K562 (cell line): ENCODE measurements at regions not wholly inside any gene's neighbourhood (a gene's known extent, or its start where the extent isn't known, plus 50 kb on each side); places are given as distances from the start of the nearest gene placed in this dataset.
"Not testable (repeated sequence)": the region's sequence is repeated elsewhere in the genome, so short reads cannot be mapped to it uniquely, and the experiment has no call there.

Source experiments
- ATAC-seq: fragments of 200-7000 bp; cut with Tn5 transposase; 3 replicates; pipeline ENCODE4 v1.9.1; 2020; ENCODE audit warnings: moderate library complexity
- BruUV-seq: library from RNA; stranded (reverse); fragments of 400-500 nt; replicated peaks from 2 replicates; lab custom pipeline; 2021; lab: Mats Ljungman, UMichigan
- CTCF ChIA-PET: fragments of 300-600 bp; formaldehyde crosslinking; extraction: SDS; loops from one replicate; lab custom pipeline; 2021; ENCODE audit warnings: low intra/inter-chr PET ratio; lab: Yijun Ruan, JAX
- POLR2A ChIA-PET: fragments of 300-600, 350-650 bp; sonication (Branson Sonifier 250); formaldehyde crosslinking; extraction: SDS; loops from one replicate; lab custom pipeline; 2021; ENCODE audit warnings: antibody characterized with exemption, inconsistent platforms; lab: Yijun Ruan, JAX
- DNase-seq, 4 experiments: peaks; one replicate each; pipeline versions ENCODE4 v3.0.0 to v3.0.0-alpha.2; 2011 to 2018; ENCODE audit warnings: low spot score in 3 of 4, mixed read lengths in 3 of 4; ENCODE audit errors: extremely low read depth in 1 of 4
- FAIRE-seq: peaks from 2 replicates; lab custom pipeline; 2011; peaks lifted over from hg19 to GRCh38; lab: Jason Lieb, UNC
- H2AFZ ChIP-seq: 2 replicates; pipeline ENCODE4 v1.6.0; 2011; ENCODE audit warnings: low read depth, low read length, control low read depth, inconsistent platforms
- H3K27ac ChIP-seq: fragments of 200-600 bp; 3 replicates; pipeline ENCODE4 v1.8.0; 2011; ENCODE audit warnings: low read depth, mild to moderate bottlenecking, control low read depth, inconsistent platforms, low read length, moderate library complexity, mixed read lengths; ENCODE audit errors: extremely low read depth
- H3K27me3 ChIP-seq, 2 experiments: fragments of 300-600 bp in 1 of 2; 2 replicates in 1 of 2; 3 replicates in 1 of 2; pipeline versions ENCODE4 v1.6.0 to v1.8.0; 2011; ENCODE audit warnings: inconsistent platforms in 2 of 2, low read length in 2 of 2, mild to moderate bottlenecking in 1 of 2, mixed read lengths in 1 of 2, moderate library complexity in 1 of 2; ENCODE audit not compliant: control insufficient read depth in 2 of 2, insufficient read depth in 2 of 2
- H3K36me3 ChIP-seq: fragments of 300-600 bp; 3 replicates; pipeline ENCODE4 v1.8.0; 2011; ENCODE audit warnings: mild to moderate bottlenecking, low read length, inconsistent platforms; ENCODE audit not compliant: control insufficient read depth, insufficient read depth
- H3K4me1 ChIP-seq, 2 experiments: fragments of 200-600 bp in 1 of 2; replicated peaks in 1 of 2; 2 replicates in 1 of 2; 3 replicates in 1 of 2; pipeline versions ENCODE4 v1.5.1 to v1.8.0; 2011; ENCODE audit warnings: inconsistent platforms in 2 of 2, low read length in 2 of 2, mild to moderate bottlenecking in 1 of 2, mixed read lengths in 1 of 2, moderate library complexity in 1 of 2; ENCODE audit not compliant: control insufficient read depth in 2 of 2, insufficient read depth in 2 of 2
- H3K4me2 ChIP-seq: 2 replicates; pipeline ENCODE4 v1.6.1; 2011; ENCODE audit warnings: low read length, control low read depth, inconsistent platforms, mixed read lengths; ENCODE audit not compliant: insufficient read depth
- H3K4me3 ChIP-seq: fragments of 200-600 bp; sonication (generic), shearing (Covaris generic); 2 replicates; pipeline ENCODE4 v1.5.1; 2016; ENCODE audit warnings: control low read depth, inconsistent platforms
- H3K79me2 ChIP-seq: fragments of 200-600 bp; 3 replicates; pipeline ENCODE4 v1.8.0; 2011; ENCODE audit warnings: low read length, inconsistent platforms; ENCODE audit not compliant: control insufficient read depth, insufficient read depth
- H3K9ac ChIP-seq, 2 experiments: 2 replicates each; pipeline versions ENCODE4 v1.6.0 to v1.6.1; 2011; ENCODE audit warnings: low read depth in 2 of 2, low read length in 2 of 2, control low read depth in 1 of 2, inconsistent platforms in 1 of 2, mild to moderate bottlenecking in 1 of 2, mixed read lengths in 1 of 2; ENCODE audit not compliant: insufficient read depth in 1 of 2
- H3K9me1 ChIP-seq: one replicate; pipeline ENCODE4 v1.6.0; 2011; ENCODE audit warnings: inconsistent platforms, mild to moderate bottlenecking, low read length, moderate library complexity; ENCODE audit not compliant: control insufficient read depth, insufficient read depth
- H3K9me3 ChIP-seq: replicated peaks from 2 replicates; pipeline ENCODE4 v1.5.1; 2011; ENCODE audit warnings: low read depth, low read length, inconsistent platforms; ENCODE audit not compliant: control insufficient read depth, insufficient read depth
- H4K20me1 ChIP-seq: replicated peaks from 2 replicates; pipeline ENCODE4 v1.6.1; 2011; ENCODE audit warnings: low read length, inconsistent platforms, mixed read lengths; ENCODE audit not compliant: control insufficient read depth, insufficient read depth
- CEBPG ChIP-seq, 3 experiments: fragments of 200-800 bp in 1 of 3; sonication (Bioruptor generic) in 1 of 3; sonication (generic) in 1 of 3; formaldehyde crosslinking in 1 of 3; IDR thresholded peaks in 2 of 3; conservative IDR thresholded peaks in 1 of 3; 2 replicates each; pipeline versions ENCODE4 v1.6.1 to v1.8.0; 2016 to 2022; ENCODE audit warnings: missing compliant biosample characterization in 2 of 3, missing genetic modification characterization in 2 of 3, mild to moderate bottlenecking in 1 of 3, missing genetic modification reagents in 1 of 3
- CGGBP1 ChIP-seq: fragments of 250-450 bp; sonication (Bioruptor Pico); IDR thresholded peaks from 2 replicates; pipeline ENCODE4 v1.9.0; 2021; ENCODE audit warnings: mild to moderate bottlenecking
- NR2C1 ChIP-seq, 2 experiments: fragments of 450-650 bp; IDR thresholded peaks; 2 replicates each; pipeline ENCODE4 v1.6.1; 2017; ENCODE audit warnings: mild to moderate bottlenecking in 2 of 2, antibody characterized with exemption in 1 of 2, inconsistent platforms in 1 of 2, missing compliant biosample characterization in 1 of 2, missing genetic modification characterization in 1 of 2
- RB1 ChIP-seq: fragments of 450-650 bp; IDR thresholded peaks from 2 replicates; pipeline ENCODE4 v1.6.1; 2017; ENCODE audit warnings: low read depth, mild to moderate bottlenecking
- ZNF316 ChIP-seq: fragments of 450-650 bp; IDR thresholded peaks from 2 replicates; pipeline ENCODE4 v1.6.1; 2016
- ZNF589 ChIP-seq: fragments of 200-800 bp; sonication (Bioruptor generic); IDR thresholded peaks from 2 replicates; pipeline ENCODE4 v1.6.1; 2016; ENCODE audit warnings: low read depth, missing genetic modification characterization, missing compliant biosample characterization
- ZNF830 ChIP-seq: fragments of 250-450 bp; sonication (Bioruptor Pico); IDR thresholded peaks from 2 replicates; pipeline ENCODE4 v1.5.0; 2021; ENCODE audit warnings: mild to moderate bottlenecking
- WGBS: fragments of 100-300 bp; shearing (Covaris generic); methylation state at CpG from one replicate; pipeline ENCODE4 v1.1.6; 2016; ENCODE audit warnings: low coverage, mixed read lengths; ENCODE audit not compliant: insufficient coverage; ENCODE audit errors: missing lambda C conversion rate; 5-methylcytosine and 5-hydroxymethylcytosine counted together
- in situ Hi-C: fragments of 300-500 bp; cut with MboI; formaldehyde crosslinking; loops from 4 replicates; pipeline ENCODE4 v1.15.0; 2018; ENCODE audit warnings: inconsistent platforms, mixed read lengths
- intact Hi-C: fragments of 100-400 bp; cut with micrococcal nuclease; formaldehyde crosslinking; loops from 2 replicates; pipeline ENCODE4 v1.14.2; 2022

GRCh38 chr4:97140545-97140944 lies 1002.7 kb downstream of the STPG2 start:
- Histone ChIP-seq H3K4me1 (no peaks in the 10 kb centered on the region), H4K20me1 (no peaks in the 10 kb centered on the region), H3K4me3 (no peak overlapping the region), H3K36me3 (no peaks in the 10 kb centered on the region), H3K9ac (no peak overlapping the region), H3K4me2 (no peak overlapping the region), H3K9me3 (no peaks in the 10 kb centered on the region), H2AFZ (no peak overlapping the region), H3K9me1 (no peaks in the 10 kb centered on the region), H3K27ac (no peak overlapping the region), H3K27me3 (no peaks in the 10 kb centered on the region), H3K79me2 (no peaks in the 10 kb centered on the region)
- intact Hi-C loops (no loop called here), in situ Hi-C loops (no loop called here)
- DNase-seq (no peak), FAIRE-seq (no peak), ATAC-seq (no peak)
- ChIA-PET POLR2A (no interaction called here), CTCF (no interaction called here)
- no TSS peak for BruUV-seq
- 0% methylated on average over 3 of the region's 3 CpGs for WGBS
- TF ChIP-seq ZNF830 (CRISPR knock-in tag), result no peak
- TF ChIP-seq ZNF589 (CRISPR knock-in tag), result no peak
- no peak for TF ChIP-seq NR2C1 (IDR thresholded peaks at IDR 0.05)
- TF ChIP-seq NR2C1 (tag; IDR thresholded peaks at IDR 0.05), result no peak
- TF ChIP-seq ZNF316, result no peak
- TF ChIP-seq RB1, result no peak
- TF ChIP-seq CGGBP1 (CRISPR knock-in tag), result no peak
- TF ChIP-seq CEBPG (CRISPR knock-in tag; IDR thresholded peaks at IDR 0.05), result no peak
- no peak for TF ChIP-seq CEBPG (tag; conservative IDR thresholded peaks at IDR 0.05 in 1 of 2, IDR thresholded peaks at IDR 0.05 in 1 of 2)

GRCh38 chr4:97141332-97141731 lies 1001.9 kb downstream of the STPG2 start:
- CTCF ChIA-PET, POLR2A ChIA-PET, H3K9ac ChIP-seq: not testable (repeated sequence)

More at GRCh38 chr4:97141332-97141731, 1001.9 kb downstream of the STPG2 start:
- H4K20me1 ChIP-seq, H3K4me3 ChIP-seq, H2AFZ ChIP-seq, H3K4me1 ChIP-seq, H3K9me1 ChIP-seq, BruUV-seq, H3K4me2 ChIP-seq, ATAC-seq, in situ Hi-C loops, H3K27ac ChIP-seq, H3K27me3 ChIP-seq, DNase-seq, intact Hi-C loops, H3K9me3 ChIP-seq, H3K36me3 ChIP-seq, FAIRE-seq, H3K79me2 ChIP-seq: not testable (repeated sequence)
- WGBS, result 5% methylated on average over 2 of the region's 5 CpGs
